GM19324 (cell line): ENCODE measurements at regions not wholly inside any gene's neighbourhood (a gene's known extent, or its start where the extent isn't known, plus 50 kb on each side); places are given as distances from the start of the nearest gene placed in this dataset.

Experiments
- ATAC-seq: cut with Tn5 transposase; IDR thresholded peaks from one replicate; pipeline ENCODE4 v1.9.1; 2021; ENCODE audit warnings: mild to moderate bottlenecking, moderate library complexity; ENCODE audit not compliant: unreplicated experiment, low FRiP score

GRCh38 chr14:73800970-73801515 is 50.6 kb upstream of the PTGR2 start:
- no peak for ATAC-seq

- no peak for ATAC-seq
Observed at GRCh38 chr14:73797543-73798265, 53.9 kb upstream of the PTGR2 start.

- ATAC-seq, result no peak
Observed at GRCh38 chr14:73796893-73797542, 54.6 kb upstream of the PTGR2 start.

GRCh38 chr14:73796415-73796814 is 55.2 kb upstream of the PTGR2 start:
- ATAC-seq, result no peak

- ATAC-seq, result no peak
Observed at GRCh38 chr14:73795974-73796373, 55.7 kb upstream of the PTGR2 start.

GRCh38 chr14:73795466-73795865 is 56.2 kb upstream of the PTGR2 start:
- no peak for ATAC-seq

- no peak for ATAC-seq
Observed at GRCh38 chr14:73794146-73794545, 57.5 kb upstream of the PTGR2 start.

GRCh38 chr14:73792481-73792880 is 59.1 kb upstream of the PTGR2 start:
- no peak for ATAC-seq

GRCh38 chr14:73789989-73790581 is 61.5 kb upstream of the PTGR2 start:
- no peak for ATAC-seq

- ATAC-seq, result no peak
Observed at GRCh38 chr14:73788701-73789551, 62.7 kb upstream of the PTGR2 start.

- ATAC-seq, result no peak
Observed at GRCh38 chr14:73788317-73788598, 63.4 kb upstream of the PTGR2 start.

GRCh38 chr14:73787486-73788316 is 63.9 kb upstream of the PTGR2 start:
- ATAC-seq, result peak; percentile 3

GRCh38 chr14:73786636-73787485 is 64.8 kb upstream of the PTGR2 start:
- ATAC-seq, result peak; percentile 43

GRCh38 chr14:73785834-73786635 is 65.6 kb upstream of the PTGR2 start:
- no peak for ATAC-seq

- no peak for ATAC-seq
Observed at GRCh38 chr14:73785336-73785833, 66.2 kb upstream of the PTGR2 start.

- ATAC-seq, result no peak
Observed at GRCh38 chr14:73784988-73785313, 66.7 kb upstream of the PTGR2 start.

- ATAC-seq, result no peak
Observed at GRCh38 chr14:73784181-73784987, 67.2 kb upstream of the PTGR2 start.
